IPS-18a (cell line): ENCODE measurements at regions not wholly inside any gene's neighbourhood (a gene's known extent, or its start where the extent isn't known, plus 50 kb on each side); places are given as distances from the start of the nearest gene placed in this dataset.

ENCODE experiments used
- H3K27ac ChIP-seq: one replicate; pipeline ENCODE4 v1.5.1; 2013; ENCODE audit warnings: low read length
- H3K27me3 ChIP-seq: one replicate; pipeline ENCODE4 v1.6.1; 2013; ENCODE audit warnings: mild to moderate bottlenecking, low read length; ENCODE audit not compliant: control insufficient read depth, insufficient read depth
- H3K36me3 ChIP-seq: one replicate; pipeline ENCODE4 v1.6.1; 2013; ENCODE audit warnings: low read depth, low read length; ENCODE audit not compliant: control insufficient read depth
- H3K4me1 ChIP-seq: one replicate; pipeline ENCODE4 v1.6.1; 2013; ENCODE audit warnings: low read depth, low read length; ENCODE audit not compliant: control insufficient read depth
- H3K4me3 ChIP-seq: one replicate; pipeline ENCODE4 v1.5.1; 2013; ENCODE audit warnings: low read length
- H3K9ac ChIP-seq: one replicate; pipeline ENCODE4 v1.6.1; 2013; ENCODE audit warnings: mild to moderate bottlenecking, low read length, moderate library complexity
- H3K9me3 ChIP-seq: one replicate; pipeline ENCODE4 v1.6.1; 2013; ENCODE audit warnings: low read depth, low read length; ENCODE audit not compliant: control insufficient read depth

DNA sequence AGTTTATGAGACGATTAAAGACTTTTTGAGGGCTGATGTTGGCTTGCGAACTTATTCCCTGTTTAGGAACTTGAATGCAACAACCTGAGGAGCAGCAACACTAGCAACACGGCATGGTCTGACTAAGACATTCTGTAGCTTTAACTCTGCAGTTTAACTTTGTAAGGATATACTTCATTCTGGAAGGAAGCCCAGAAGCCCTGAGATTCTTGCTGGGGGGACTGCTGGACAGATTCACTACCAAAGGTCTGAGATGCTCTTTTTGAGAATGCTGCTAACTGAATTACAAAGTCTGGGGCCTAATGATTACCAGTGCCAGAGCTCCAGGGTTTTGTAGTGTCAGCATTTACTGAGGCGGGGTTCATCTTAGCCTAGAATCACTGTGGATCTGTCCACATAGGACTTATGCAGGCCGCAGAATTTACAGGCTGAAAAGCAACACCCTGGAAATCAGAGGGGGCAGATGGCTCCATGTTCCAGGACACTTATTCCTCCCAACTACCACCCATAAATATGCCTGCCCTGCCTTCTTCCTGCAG, 537.1 kb upstream of the CDH18 start:
- Histone ChIP-seq H3K4me3 (no peak overlapping the region), H3K27me3 (no peaks in the 10 kb centered on the region), H3K9ac (no peak overlapping the region), H3K4me1 (no peaks in the 10 kb centered on the region), H3K27ac (no peak overlapping the region), H3K36me3 (no peaks in the 10 kb centered on the region), H3K9me3 (no peaks in the 10 kb centered on the region)

DNA sequence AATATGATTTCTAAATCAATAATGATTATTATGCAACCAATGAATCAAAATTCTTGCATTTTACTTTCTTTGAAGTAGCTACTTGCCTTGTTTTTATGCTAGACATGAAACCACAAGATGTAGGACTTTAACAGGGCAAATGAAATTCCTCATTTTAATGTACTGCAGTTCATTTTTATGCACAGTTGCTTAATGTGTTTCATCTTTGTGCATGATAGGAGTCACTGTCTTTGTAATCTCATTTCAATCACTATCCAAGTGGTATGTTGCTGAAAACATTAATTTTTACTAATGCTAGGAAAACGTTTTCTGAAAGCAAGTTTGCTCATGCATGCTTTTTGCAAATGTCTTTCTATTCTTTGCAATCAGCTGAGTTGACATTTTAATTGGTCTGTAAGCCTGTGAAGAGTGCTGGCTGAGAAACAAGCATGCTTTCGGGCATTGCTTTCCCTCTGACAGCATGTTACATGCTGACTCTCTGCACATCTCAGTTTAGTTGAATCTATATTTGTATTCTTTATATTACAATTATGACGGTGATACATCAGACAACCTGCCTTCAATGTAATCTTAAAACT, 535.0 kb upstream of the CDH18 start:
- H3K27me3 ChIP-seq = no peaks in the 10 kb centered on the region
- no peak overlapping the region for H3K4me3 ChIP-seq
- no peak overlapping the region for H3K27ac ChIP-seq
- no peak overlapping the region for H3K9ac ChIP-seq
- H3K4me1 ChIP-seq = no peaks in the 10 kb centered on the region
- no peaks in the 10 kb centered on the region for H3K36me3 ChIP-seq
- no peaks in the 10 kb centered on the region for H3K9me3 ChIP-seq

DNA sequence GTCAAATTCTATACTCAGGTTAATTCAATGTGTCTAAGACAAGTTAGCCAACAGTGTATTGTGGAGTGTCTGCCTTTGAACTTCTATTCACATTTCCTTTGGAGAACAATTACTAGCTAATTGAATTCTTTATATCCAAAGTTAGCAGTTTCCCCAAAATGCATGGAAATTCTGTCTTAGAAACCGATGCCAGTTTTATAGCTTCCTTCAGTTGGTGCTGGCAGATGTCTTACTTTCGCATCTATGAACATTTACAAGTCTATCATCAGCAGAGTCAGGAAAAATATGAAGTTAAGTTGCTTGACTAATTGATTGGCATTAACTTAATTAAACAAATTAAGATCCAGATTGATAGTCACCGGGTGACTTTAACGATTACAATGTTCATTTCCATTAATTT, 527.6 kb upstream of the CDH18 start:
- no peaks in the 10 kb centered on the region for H3K27me3 ChIP-seq
- no peaks in the 10 kb centered on the region for H3K4me1 ChIP-seq
- no peak overlapping the region for H3K9ac ChIP-seq
- H3K36me3 ChIP-seq = no peaks in the 10 kb centered on the region
- no peak overlapping the region for H3K4me3 ChIP-seq
- no peaks in the 10 kb centered on the region for H3K9me3 ChIP-seq
- H3K27ac ChIP-seq = no peak overlapping the region

DNA sequence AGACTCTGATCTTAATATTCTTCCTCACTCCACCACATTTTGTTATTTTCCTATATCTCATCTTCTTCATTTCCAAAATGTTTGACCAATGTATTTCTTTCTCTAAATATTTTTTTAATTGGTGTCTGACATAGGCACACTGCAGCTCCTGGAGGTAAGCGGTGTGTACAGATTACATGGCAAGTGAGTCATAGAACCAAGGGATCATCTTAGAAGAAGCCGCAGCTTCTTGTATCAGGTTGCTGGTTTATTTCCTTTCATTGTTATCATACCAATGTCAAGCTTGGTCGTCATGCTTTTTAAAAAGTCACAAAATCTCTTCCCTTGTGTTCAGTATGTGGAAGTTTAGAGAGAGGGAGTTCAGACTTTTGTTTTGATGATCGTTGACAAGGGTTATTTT, 526.1 kb upstream of the CDH18 start:
- Histone ChIP-seq H3K4me3 (no peak overlapping the region), H3K27me3 (no peaks in the 10 kb centered on the region), H3K27ac (no peak overlapping the region), H3K36me3 (no peaks in the 10 kb centered on the region), H3K9ac (no peak overlapping the region), H3K4me1 (no peaks in the 10 kb centered on the region), H3K9me3 (no peaks in the 10 kb centered on the region)

DNA sequence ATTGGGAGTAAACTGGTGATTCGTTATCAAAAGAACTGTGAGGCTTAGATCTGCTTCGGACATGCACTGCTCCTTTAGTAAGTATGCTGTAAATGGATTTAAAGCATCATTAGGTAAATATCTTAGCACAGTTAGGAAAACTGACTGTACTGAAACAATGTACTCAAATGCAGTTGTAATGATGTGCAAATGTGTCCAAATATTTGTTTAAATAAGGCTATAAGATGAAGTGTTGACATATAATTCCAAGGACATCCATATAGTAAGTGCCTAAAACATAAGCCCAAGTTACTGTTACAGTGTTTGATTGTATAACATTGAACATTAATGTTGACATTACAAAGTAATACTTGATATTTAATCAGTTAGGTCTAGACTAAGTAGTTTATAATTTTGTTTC, 512.5 kb upstream of the CDH18 start:
- no peaks in the 10 kb centered on the region for H3K27me3 ChIP-seq
- no peak overlapping the region for H3K9ac ChIP-seq
- H3K36me3 ChIP-seq = no peaks in the 10 kb centered on the region
- no peak overlapping the region for H3K27ac ChIP-seq
- H3K9me3 ChIP-seq = no peaks in the 10 kb centered on the region
- H3K4me3 ChIP-seq = no peak overlapping the region
- no peaks in the 10 kb centered on the region for H3K4me1 ChIP-seq

DNA sequence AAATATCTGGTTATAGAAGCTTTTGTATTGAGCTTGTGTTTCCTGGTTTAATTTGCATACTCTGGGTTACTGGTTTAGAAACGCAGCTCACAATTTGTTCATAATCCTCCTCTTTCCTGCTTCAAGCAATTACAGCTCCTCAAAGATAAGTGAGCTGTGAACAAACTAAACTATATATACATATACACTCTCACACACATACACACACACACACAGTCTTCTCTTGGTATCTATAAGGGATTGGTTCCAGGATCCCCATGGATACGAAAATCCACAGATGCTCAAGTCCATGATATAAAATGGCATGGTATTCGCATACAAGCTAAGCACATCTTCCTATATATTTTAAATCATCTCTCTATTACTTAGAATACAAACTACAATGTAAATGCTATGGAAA, 510.9 kb upstream of the CDH18 start:
- H3K4me3 ChIP-seq = no peak overlapping the region
- H3K27me3 ChIP-seq = no peaks in the 10 kb centered on the region
- H3K9me3 ChIP-seq = no peaks in the 10 kb centered on the region
- H3K4me1 ChIP-seq = no peaks in the 10 kb centered on the region
- H3K27ac ChIP-seq = no peak overlapping the region
- no peak overlapping the region for H3K9ac ChIP-seq
- no peaks in the 10 kb centered on the region for H3K36me3 ChIP-seq

DNA sequence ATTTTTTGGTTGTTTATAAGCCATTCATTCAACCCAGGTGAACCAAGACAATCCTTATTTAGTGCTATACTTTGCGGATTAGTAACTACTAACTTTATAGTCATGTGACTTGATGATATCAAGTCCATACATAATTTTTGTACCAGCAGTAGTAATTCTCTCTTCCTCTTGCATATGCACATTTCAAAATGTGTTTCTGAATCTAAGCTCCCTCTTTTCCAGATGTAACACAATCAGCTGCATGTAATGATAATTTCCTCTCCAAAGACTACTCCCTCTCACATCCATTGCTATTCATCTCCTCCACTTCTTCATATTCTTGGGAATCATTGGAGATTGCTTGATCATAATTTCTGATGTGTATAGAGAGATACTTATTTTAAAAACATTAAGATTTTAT, 510.1 kb upstream of the CDH18 start:
- Histone ChIP-seq H3K4me3 (no peak overlapping the region), H3K4me1 (no peaks in the 10 kb centered on the region), H3K9me3 (no peaks in the 10 kb centered on the region), H3K27me3 (no peaks in the 10 kb centered on the region), H3K9ac (no peak overlapping the region), H3K36me3 (no peaks in the 10 kb centered on the region), H3K27ac (no peak overlapping the region)

DNA sequence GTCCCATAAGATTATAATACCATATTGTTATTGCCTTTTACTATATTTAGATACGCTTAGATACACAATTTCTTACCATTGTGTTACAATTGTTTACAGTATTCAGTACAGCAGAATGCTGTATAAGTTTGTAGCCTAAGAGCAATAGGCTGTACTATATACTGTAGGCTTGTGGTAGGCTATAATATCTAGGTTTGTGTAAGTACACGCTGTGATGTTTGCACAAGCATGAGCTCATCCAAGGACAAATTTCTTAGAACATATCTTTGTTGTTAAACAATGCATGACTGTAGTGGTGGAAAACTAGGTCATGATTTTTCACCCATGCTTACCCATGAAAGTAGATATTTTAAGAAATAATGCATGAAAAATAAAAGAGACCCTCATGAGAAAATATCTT, 509.4 kb upstream of the CDH18 start:
- Histone ChIP-seq H3K27ac (no peak overlapping the region), H3K36me3 (no peaks in the 10 kb centered on the region), H3K9ac (no peak overlapping the region), H3K4me1 (no peaks in the 10 kb centered on the region), H3K9me3 (no peaks in the 10 kb centered on the region), H3K4me3 (no peak overlapping the region), H3K27me3 (no peaks in the 10 kb centered on the region)

DNA sequence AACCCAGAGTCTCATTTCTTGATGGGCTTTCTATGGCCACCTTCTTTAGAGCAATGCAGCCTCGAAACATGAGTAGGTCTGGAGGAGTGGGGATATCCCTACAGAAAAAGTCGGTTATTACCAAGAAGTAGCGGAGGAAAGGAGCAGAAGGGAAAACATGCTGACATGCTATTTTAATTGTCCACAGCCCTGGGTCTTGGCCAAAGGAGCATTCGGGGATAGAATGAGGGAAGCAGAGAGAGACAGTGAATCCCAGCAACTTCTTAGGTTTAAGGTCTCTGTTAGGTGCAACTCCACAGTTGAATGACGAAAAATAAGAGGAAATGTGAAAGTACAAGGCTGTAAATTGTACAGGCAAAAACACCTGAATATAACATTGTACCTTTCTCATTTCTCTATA, 506.7 kb upstream of the CDH18 start:
- Histone ChIP-seq H3K4me3 (no peak overlapping the region), H3K9ac (no peak overlapping the region), H3K9me3 (no peaks in the 10 kb centered on the region), H3K27me3 (no peaks in the 10 kb centered on the region), H3K36me3 (no peaks in the 10 kb centered on the region), H3K4me1 (no peaks in the 10 kb centered on the region), H3K27ac (no peak overlapping the region)

DNA sequence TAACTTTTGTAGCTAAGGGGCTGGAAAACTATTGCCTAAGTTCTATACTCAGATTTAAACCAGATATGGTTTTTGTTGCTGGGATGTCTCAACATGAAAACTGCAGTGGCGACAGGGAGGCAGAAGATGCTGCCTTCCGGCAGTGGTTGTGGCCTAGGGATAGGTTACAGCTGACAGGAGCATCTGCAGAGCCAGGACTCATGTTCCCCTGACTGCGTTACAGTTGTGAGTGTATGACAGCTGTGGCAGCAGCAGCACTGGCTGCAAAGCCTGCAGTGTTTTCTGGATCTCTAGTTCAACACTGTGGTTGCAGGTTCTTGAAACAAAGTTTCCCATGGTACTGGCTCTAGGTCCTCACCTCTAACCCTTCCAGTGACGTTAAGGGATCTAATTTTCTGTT, 498.8 kb upstream of the CDH18 start:
- H3K27ac ChIP-seq = no peak overlapping the region
- H3K9ac ChIP-seq = no peak overlapping the region
- no peaks in the 10 kb centered on the region for H3K36me3 ChIP-seq
- H3K4me3 ChIP-seq = no peak overlapping the region
- H3K9me3 ChIP-seq = no peaks in the 10 kb centered on the region
- H3K4me1 ChIP-seq = no peaks in the 10 kb centered on the region
- no peaks in the 10 kb centered on the region for H3K27me3 ChIP-seq

DNA sequence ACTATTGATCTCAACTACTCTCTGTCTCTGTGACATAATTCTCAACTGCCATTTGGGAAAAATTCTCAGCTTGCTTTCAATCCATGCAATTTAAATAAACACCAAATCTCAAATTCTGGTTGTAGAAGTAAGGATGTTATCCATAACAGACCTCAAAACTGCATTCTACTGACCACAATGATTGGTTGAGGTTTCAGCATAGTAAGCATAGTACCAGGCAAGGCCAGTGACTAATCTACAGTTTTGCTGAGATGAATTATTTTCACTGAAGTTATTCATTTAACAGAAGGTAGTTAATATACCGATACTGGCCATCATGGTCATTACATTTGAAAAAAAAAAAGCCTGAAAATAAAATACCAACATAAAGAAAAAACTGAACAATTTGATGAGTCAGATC, 488.0 kb upstream of the CDH18 start:
- Histone ChIP-seq H3K36me3 (no peaks in the 10 kb centered on the region), H3K4me1 (no peaks in the 10 kb centered on the region), H3K27ac (no peak overlapping the region), H3K9ac (no peak overlapping the region), H3K27me3 (no peaks in the 10 kb centered on the region), H3K4me3 (no peak overlapping the region), H3K9me3 (no peaks in the 10 kb centered on the region)

DNA sequence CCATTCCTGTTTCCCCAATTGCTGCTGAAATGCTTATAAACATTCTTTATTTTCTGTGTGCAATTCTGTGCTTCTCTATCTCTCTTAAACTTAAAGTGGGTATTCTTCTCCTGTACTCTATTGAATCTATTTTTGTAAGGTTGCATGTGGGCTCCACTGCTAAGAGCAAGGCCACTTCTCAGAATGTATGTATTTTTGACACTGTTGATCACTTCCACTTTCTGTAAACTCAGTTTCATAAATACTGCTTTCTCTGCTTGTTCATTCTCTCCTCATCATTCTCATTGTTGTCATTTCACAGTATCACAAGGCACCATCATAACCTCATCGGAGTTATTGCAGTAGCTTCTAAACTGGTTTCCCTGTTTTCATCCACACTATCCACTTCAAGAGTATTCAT, 483.0 kb upstream of the CDH18 start:
- no peak overlapping the region for H3K9ac ChIP-seq
- H3K27me3 ChIP-seq = no peaks in the 10 kb centered on the region
- no peaks in the 10 kb centered on the region for H3K4me1 ChIP-seq
- no peaks in the 10 kb centered on the region for H3K36me3 ChIP-seq
- H3K4me3 ChIP-seq = no peak overlapping the region
- no peaks in the 10 kb centered on the region for H3K9me3 ChIP-seq
- H3K27ac ChIP-seq = no peak overlapping the region
